WTC11 (cell line): ENCODE measurements at regions not wholly inside any gene's neighbourhood (a gene's known extent, or its start where the extent isn't known, plus 50 kb on each side); places are given as distances from the start of the nearest gene placed in this dataset.

Experiments used
- IRF2 ChIP-seq: sonication (generic); formaldehyde crosslinking; IDR thresholded peaks from 2 replicates; pipeline ENCODE4 v1.8.0; 2022; ENCODE audit warnings: low read depth, missing genetic modification reagents, borderline replicate concordance
- NR3C1 ChIP-seq: sonication (generic); formaldehyde crosslinking; conservative IDR thresholded peaks from 2 replicates; pipeline ENCODE4 v1.8.1; 2023; ENCODE audit warnings: low read depth, mild to moderate bottlenecking, missing genetic modification reagents
- TF ChIP-seq, protein P1 (sequence below): fragments of 200-600 bp; IDR thresholded peaks from 2 replicates; pipeline ENCODE4 v1.8.0; 2022; ENCODE audit warnings: antibody characterized with exemption
- TF ChIP-seq, protein P2 (sequence below): sonication (generic); formaldehyde crosslinking; IDR thresholded peaks from 2 replicates; pipeline ENCODE4 v1.8.1; 2023; ENCODE audit warnings: mild to moderate bottlenecking, missing genetic modification reagents, moderate library complexity

DNA sequence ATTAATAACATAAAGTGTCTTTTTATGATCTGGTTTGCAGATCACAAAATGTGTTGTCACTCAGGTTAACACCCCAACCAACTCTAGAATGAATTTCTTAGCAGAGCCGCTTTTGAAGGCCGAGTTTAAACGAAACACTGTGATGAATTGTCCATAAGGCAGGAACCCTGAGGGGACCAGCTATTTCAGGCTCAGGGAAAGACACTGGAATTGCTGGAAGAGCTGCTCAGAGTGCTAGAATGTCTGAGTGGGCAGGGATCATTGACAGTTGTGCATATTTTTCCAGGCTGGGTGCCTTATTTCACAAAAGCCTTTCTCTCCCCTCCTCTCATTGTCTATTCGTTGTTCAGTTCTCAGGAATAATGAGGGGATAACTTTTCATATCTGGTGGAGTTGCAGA lies 68.7 kb upstream of the PRKG1 start:
- TF ChIP-seq IRF2: no peak
- TF ChIP-seq, protein P1, sequence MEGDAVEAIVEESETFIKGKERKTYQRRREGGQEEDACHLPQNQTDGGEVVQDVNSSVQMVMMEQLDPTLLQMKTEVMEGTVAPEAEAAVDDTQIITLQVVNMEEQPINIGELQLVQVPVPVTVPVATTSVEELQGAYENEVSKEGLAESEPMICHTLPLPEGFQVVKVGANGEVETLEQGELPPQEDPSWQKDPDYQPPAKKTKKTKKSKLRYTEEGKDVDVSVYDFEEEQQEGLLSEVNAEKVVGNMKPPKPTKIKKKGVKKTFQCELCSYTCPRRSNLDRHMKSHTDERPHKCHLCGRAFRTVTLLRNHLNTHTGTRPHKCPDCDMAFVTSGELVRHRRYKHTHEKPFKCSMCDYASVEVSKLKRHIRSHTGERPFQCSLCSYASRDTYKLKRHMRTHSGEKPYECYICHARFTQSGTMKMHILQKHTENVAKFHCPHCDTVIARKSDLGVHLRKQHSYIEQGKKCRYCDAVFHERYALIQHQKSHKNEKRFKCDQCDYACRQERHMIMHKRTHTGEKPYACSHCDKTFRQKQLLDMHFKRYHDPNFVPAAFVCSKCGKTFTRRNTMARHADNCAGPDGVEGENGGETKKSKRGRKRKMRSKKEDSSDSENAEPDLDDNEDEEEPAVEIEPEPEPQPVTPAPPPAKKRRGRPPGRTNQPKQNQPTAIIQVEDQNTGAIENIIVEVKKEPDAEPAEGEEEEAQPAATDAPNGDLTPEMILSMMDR: no peak
- TF ChIP-seq, protein P2, sequence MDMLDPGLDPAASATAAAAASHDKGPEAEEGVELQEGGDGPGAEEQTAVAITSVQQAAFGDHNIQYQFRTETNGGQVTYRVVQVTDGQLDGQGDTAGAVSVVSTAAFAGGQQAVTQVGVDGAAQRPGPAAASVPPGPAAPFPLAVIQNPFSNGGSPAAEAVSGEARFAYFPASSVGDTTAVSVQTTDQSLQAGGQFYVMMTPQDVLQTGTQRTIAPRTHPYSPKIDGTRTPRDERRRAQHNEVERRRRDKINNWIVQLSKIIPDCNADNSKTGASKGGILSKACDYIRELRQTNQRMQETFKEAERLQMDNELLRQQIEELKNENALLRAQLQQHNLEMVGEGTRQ (CRISPR knock-in tag): no peak
- no peak for TF ChIP-seq NR3C1 (CRISPR knock-in tag)
